EH (cell line): ENCODE measurements at regions not wholly inside any gene's neighbourhood (a gene's known extent, or its start where the extent isn't known, plus 50 kb on each side); places are given as distances from the start of the nearest gene placed in this dataset.

Experiments used
- DNase-seq: peaks from one replicate; pipeline ENCODE4 v3.0.0-alpha.2; 2015; ENCODE audit warnings: low read depth

DNA sequence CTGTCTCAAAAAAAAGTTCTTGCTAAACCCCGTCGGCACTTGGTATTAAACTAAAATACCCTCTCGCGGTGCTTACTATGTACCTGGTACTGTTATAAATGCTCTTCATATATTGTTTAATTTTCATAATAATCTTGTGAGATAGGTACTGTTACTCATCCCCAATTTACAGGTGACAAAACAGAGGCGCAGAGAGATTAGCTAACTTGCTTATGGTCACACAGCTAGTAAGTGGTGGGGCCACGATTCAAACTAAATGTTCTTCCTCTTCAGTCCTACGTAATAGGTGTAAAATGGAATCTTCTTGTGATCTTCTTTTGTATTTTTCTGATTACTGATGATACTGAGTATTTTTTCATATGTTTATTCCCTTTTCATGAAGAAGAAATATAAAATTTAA, 51.3 kb downstream of the TET3 start:
- no peak for DNase-seq

DNA sequence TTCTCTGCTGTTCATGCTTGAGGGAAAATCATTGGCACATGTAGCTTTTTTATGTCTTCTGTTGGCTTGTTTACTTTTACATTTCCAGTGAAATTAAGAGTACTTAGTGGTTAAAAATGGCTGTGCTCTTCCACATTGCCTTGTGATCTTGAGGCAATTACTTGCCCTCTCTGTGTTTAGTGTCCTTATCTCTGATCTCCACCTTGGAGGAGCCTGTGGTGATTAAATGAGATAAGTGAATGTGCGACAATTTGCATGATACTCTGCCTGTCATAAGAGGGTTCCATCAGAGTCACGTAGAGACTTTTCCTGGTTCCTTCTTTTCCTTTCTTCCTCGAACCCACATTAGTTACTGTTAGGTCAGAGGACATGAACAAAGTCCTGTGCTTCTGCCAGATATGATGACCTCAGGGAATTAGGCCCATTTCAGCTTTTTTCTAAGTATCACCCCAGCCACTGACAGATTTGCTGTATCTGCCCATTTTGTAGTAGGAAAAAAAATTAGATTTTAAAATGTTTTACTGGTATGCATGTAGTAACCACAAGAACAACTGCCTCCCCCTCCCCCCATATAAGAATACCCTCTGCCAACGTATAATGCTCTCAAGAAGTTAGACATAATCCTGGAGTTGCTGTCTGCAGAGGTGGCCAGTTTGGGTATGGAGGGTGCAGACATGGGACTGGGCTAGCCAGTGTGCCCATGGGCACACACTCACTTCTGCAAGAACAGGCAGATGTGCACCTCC, 51.9 kb downstream of the TET3 start:
- DNase-seq = no peak

GRCh38 chr2:74037379-74037860, 52.7 kb downstream of the TET3 start:
- peak; percentile 35 for DNase-seq

GRCh38 chr2:74039611-74040010, 54.9 kb downstream of the TET3 start:
- no peak for DNase-seq

DNA sequence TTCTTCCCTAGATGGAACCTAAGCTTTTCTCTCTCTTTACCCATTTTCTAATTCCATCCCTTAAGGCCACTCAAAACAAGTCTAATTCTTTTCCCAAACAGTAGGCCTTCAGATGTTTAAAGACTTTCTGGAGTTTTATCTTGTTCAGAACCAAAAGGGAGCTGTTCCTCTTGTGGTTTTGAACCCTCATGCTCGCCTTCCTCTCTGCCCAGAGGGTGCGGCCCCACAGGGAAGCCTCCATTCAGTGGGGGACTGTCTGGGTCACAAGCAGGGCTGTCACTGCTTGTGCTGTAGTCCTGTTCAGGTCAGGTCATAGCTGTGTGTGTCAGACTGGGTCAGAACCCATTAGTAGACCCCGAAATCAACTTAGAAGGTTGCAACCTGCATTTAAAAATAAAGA, 56.5 kb downstream of the TET3 start:
- no peak for DNase-seq

GRCh38 chr2:74041726-74042125, 57.0 kb downstream of the TET3 start:
- no peak for DNase-seq

DNA sequence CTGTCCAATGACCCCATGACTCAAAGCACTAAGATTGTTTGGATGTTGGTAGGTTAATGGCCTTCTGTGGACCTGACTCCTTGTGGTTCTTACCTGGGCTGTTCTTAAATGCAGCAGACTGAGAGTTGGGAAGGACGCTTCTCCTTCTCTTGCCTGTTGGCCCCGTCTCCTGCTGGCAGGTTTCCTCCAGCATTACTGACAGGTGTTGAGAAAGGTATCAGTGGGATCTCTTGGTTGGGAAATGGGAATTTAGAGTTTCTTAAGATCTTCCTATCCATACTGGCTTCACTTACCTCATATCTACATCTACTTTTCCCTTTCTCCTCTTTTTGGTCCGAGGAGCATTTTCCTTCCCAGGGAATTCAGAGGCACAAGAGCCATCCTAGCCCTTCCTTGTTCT, 57.9 kb downstream of the TET3 start:
- no peak for DNase-seq

- DNase-seq = no peak
Measured at GRCh38 chr2:74043345-74044329, 58.9 kb downstream of the TET3 start.

DNA sequence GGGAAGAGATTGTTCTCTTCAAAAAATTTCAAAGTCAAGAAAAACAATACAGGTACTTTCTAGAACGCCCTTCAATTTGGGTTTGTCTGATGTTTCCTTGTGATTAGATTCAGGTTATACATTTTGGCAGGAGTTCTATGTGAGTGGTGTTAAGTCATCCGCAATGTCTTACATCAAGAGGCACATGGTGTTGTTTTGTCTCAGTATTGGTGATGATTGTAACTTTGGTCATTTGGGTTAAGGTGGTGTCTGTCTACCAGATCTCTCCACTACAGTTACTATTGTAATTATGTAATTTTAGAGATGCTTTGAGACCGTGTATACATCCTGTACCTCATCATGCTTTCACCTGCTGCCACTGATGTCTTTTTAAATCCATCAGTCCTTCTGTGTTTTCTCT, 60.3 kb downstream of the TET3 start:
- no peak for DNase-seq

GRCh38 chr2:74045454-74045853, 60.7 kb downstream of the TET3 start:
- DNase-seq = peak; percentile 75

DNA sequence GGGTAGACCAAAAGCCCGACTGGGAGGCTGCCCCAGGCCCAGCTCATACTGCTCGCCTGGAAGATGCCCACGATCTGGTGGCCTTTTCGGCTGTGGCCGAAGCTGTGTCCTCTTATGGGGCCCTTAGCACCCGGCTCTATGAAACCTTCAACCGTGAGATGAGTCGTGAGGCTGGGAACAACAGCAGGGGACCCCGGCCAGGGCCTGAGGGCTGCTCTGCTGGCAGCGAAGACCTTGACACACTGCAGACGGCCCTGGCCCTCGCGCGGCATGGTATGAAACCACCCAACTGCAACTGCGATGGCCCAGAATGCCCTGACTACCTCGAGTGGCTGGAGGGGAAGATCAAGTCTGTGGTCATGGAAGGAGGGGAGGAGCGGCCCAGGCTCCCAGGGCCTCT, 61.7 kb downstream of the TET3 start:
- no peak for DNase-seq

GRCh38 chr2:74047152-74047551, 62.4 kb downstream of the TET3 start:
- DNase-seq = no peak

- no peak for DNase-seq
Measured at GRCh38 chr2:74048147-74048546, 63.4 kb downstream of the TET3 start.

- no peak for DNase-seq
Measured at GRCh38 chr2:74048843-74049519, 64.3 kb downstream of the TET3 start.

- no peak for DNase-seq
Measured at GRCh38 chr2:74050151-74050550, 65.4 kb downstream of the TET3 start.

DNA sequence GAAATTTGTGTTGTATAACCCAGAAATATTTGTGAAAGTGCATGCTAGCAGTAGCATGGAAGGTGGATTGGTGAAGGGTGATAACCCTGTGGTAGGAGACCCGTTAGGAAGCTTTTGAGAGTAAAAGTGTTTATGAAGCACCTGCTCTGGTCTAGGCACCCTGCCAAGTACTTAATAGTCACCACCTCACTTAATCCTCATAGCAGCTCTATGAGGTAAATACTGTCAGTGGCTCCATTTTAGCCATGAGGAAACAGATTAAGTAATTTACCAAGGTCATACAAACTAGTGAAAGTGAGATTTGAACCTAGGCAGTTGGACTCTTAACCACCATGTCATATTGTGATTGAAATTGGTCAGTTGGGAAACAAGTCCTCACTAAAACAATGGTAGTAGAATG, 66.8 kb downstream of the TET3 start:
- DNase-seq = no peak

DNA sequence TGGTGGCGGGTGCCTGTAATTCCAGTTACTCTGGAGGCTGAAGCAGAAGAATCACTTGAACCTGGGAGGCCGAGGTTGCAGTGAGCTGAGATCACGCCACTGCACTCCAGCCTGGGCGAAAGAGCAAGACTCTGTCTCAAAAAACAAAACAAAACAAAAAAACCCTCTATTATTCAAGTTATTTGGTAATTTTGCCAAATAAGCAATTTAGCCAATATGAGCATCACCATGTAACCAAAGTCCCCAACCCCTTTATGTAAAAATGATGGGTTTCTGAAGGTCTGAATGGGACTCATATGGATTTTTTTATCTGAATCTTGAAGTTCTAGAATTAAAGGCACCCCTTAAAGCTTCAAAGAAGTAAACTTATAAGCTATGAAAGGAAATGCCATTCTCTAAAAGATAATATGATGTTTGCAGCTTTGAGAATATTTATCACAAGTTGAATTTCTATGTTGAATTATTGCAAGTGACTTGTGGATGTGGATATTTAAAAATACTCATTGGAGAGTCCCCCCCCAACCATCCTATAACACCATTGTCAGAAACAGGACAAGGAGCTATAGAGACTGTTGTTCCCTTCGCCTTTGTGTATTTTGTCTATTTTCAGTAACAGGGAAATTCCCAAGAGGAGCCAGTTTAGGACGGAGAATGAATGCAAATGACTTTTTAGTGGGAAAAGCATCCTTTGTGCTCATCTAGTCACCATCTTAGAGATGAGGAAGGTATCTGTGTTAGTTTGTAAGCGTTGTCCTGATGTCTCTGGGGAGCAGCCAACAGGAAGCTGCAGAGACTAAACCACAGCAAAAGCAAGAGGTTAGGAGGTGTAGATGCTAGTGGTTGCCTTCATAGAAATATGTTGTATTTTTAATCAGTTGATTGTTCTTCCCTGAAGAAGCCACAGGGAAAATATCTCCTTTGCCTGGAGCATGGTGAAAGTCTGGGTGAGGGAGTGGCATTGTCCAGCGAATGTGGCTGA, 68.3 kb downstream of the TET3 start:
- DNase-seq = no peak

GRCh38 chr2:74053959-74054715, 69.4 kb downstream of the TET3 start:
- DNase-seq = no peak

DNA sequence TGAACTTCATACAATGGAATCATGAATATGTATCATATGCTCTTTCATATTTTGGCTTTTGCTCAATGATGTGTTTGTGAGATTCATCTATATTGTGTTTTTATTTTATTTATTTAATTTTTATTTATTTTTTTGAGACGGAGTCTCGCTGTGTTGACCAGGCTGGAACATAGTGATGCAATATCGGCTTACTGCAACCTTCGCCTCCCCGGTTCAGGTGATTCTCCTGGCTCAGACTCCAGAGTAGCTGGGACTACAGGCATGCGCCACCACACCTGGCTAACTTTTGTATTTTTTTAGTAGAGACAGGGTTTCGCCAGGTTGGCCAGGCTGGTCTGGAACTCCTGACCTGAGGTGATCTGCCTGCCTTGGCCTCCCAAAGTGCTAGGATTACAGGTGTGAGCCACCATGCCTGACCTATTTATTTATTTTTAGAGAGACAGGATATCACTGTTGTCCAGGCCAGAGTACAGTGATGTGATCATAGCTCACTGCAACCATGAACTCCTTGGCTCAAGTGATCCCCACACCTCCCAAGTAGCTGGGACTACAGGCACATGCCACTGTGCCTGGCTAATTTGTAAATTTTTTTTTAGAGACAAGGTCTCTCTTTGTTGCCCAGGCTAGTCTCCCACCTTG, 74.5 kb downstream of the TET3 start:
- DNase-seq = no peak

DNA sequence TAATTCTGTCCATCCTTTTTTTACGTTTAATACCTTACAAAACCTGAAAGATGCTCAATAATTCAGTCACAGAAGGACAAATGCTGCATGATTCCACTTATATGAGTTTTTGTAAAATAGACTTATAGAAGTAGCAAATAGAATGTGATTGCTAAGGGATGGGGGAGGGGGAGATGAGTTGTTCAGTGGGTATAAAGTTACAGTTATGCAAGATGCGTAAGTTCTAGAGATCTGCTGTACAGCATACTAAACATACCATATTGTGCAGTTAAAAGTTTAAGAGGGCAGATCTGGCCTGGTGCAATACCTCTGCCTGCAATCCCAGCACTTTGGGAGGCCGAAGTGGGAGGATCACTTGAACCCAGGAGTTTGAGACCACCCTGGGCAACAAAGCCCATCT, 78.8 kb downstream of the TET3 start:
- peak; percentile 30 for DNase-seq
